ENCODE measurements at regions not wholly inside any gene's neighbourhood (a gene's known extent, or its start where the extent isn't known, plus 50 kb on each side); places are given as distances from the start of the nearest gene placed in this dataset. TPM values are rescaled to one million over a fixed set of nuclear protein-coding genes. Genes with fewer than 3 reads are reported as not detected.
"Not testable (repeated sequence)": the region's sequence is repeated elsewhere in the genome, so short reads cannot be mapped to it uniquely, and the experiment has no call there.

DNA sequence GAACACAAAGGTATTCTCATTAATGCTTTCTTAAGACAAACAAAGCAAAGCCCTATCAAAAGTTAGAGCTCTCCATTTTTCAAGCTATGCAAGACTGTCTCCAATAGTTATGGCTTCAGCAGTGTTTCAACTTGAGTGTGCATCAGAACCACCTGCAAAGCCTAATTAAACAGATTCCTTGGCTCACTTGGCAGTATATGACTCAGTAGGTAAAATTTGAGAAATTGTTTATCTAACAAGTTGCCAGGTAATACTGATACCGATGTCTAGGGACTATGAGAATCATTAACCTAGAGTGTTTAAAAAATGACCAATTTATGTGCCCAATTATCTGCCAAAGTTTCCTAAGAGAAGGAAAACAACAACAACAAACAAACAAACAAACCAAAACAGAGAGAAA is 60.3 kb upstream of the PARP8 start:
- ChIA-PET POLR2A (no interaction called here), CTCF (ENCODE audit: unreplicated experiment) (no interaction called here)
- Histone ChIP-seq H3K9me2 (ENCODE audit: insufficient read depth, low read length) (no peaks in the 10 kb centered on the region), H4K20me1 (ENCODE audit: insufficient read depth, low read length) (no peaks in the 10 kb centered on the region), H3K36me3 (ENCODE audit: insufficient read depth, low read length) (no peaks in the 10 kb centered on the region), H3K4me3 (ENCODE audit: low read depth, low read length, poor library complexity, severe bottlenecking) (no peak overlapping the region), H3K4me2 (ENCODE audit: low read length) (no peak overlapping the region), H3K9me3 (ENCODE audit: low read length) (no peaks in the 10 kb centered on the region), H3K4me1 (ENCODE audit: insufficient read depth, low read length, poor library complexity, severe bottlenecking) (peaks cover 5% of the 10 kb centered on the region), H3K27ac (ENCODE audit: low read depth, low read length, poor library complexity, severe bottlenecking) (no peak overlapping the region), H3K79me2 (ENCODE audit: insufficient read depth, low read depth, low read length) (no peaks in the 10 kb centered on the region), H2AFZ (ENCODE audit: low read length) (no peak overlapping the region)
- BruUV-seq (replicated peaks), result no TSS peak
- TF ChIP-seq, protein P1, sequence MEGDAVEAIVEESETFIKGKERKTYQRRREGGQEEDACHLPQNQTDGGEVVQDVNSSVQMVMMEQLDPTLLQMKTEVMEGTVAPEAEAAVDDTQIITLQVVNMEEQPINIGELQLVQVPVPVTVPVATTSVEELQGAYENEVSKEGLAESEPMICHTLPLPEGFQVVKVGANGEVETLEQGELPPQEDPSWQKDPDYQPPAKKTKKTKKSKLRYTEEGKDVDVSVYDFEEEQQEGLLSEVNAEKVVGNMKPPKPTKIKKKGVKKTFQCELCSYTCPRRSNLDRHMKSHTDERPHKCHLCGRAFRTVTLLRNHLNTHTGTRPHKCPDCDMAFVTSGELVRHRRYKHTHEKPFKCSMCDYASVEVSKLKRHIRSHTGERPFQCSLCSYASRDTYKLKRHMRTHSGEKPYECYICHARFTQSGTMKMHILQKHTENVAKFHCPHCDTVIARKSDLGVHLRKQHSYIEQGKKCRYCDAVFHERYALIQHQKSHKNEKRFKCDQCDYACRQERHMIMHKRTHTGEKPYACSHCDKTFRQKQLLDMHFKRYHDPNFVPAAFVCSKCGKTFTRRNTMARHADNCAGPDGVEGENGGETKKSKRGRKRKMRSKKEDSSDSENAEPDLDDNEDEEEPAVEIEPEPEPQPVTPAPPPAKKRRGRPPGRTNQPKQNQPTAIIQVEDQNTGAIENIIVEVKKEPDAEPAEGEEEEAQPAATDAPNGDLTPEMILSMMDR (conservative IDR thresholded peaks at IDR 0.05; ENCODE audit: low read length), result no peak
- no peak for TF ChIP-seq EZH2phosphoT487 (IDR thresholded peaks at IDR 0.05; ENCODE audit: borderline replicate concordance, low read depth, low read length)
- no peak for DNase-seq (ENCODE audit: low spot score)
- intact Hi-C loops (cut with micrococcal nuclease; ENCODE audit: unreplicated experiment), result no loop called here

DNA sequence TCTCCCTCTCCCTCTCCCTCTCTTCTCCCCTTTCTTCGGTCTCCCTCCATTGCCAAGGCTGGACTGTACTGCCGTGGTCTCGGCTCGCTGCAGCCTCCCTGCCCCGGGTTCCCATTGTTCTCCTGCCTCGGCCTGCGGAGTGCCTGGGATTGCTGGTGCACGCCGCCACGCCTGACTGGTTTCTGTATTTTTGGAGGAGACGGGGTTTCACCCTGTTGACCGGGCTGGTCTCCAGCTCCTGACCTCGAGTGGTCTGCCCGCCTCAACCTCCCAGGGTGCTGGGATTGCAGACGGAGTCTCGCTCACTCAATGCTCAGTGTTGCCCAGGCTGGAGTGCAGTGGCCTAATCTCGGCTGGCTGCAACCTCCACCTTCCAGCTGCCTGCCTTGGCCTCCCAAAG is 59.0 kb upstream of the PARP8 start:
- H3K4me1 ChIP-seq (ENCODE audit: insufficient read depth, low read length, poor library complexity, severe bottlenecking); H3K36me3 ChIP-seq (ENCODE audit: insufficient read depth, low read length); H3K79me2 ChIP-seq (ENCODE audit: insufficient read depth, low read depth, low read length); H3K9me2 ChIP-seq (ENCODE audit: insufficient read depth, low read length); CTCF ChIA-PET (ENCODE audit: unreplicated experiment); POLR2A ChIA-PET; H3K9me3 ChIP-seq (ENCODE audit: low read length); H2AFZ ChIP-seq (ENCODE audit: low read length); DNase-seq (ENCODE audit: low spot score); H4K20me1 ChIP-seq (ENCODE audit: insufficient read depth, low read length); H3K27ac ChIP-seq (ENCODE audit: low read depth, low read length, poor library complexity, severe bottlenecking); H3K4me2 ChIP-seq (ENCODE audit: low read length); intact Hi-C loops (cut with micrococcal nuclease; ENCODE audit: unreplicated experiment); BruUV-seq (replicated peaks); H3K4me3 ChIP-seq (ENCODE audit: low read depth, low read length, poor library complexity, severe bottlenecking): not testable (repeated sequence)

GRCh38 chr5:50607953-50608705 is 58.3 kb upstream of the PARP8 start:
- H4K20me1 ChIP-seq (ENCODE audit: insufficient read depth, low read length); H3K4me2 ChIP-seq (ENCODE audit: low read length); H3K36me3 ChIP-seq (ENCODE audit: insufficient read depth, low read length); H3K4me3 ChIP-seq (ENCODE audit: low read depth, low read length, poor library complexity, severe bottlenecking); CTCF ChIA-PET (ENCODE audit: unreplicated experiment); H3K9me2 ChIP-seq (ENCODE audit: insufficient read depth, low read length); POLR2A ChIA-PET; intact Hi-C loops (cut with micrococcal nuclease; ENCODE audit: unreplicated experiment); BruUV-seq (replicated peaks); H2AFZ ChIP-seq (ENCODE audit: low read length); DNase-seq (ENCODE audit: low spot score); H3K9me3 ChIP-seq (ENCODE audit: low read length); H3K79me2 ChIP-seq (ENCODE audit: insufficient read depth, low read depth, low read length); H3K27ac ChIP-seq (ENCODE audit: low read depth, low read length, poor library complexity, severe bottlenecking): not testable (repeated sequence)
- H3K4me1 ChIP-seq (ENCODE audit: insufficient read depth, low read length, poor library complexity, severe bottlenecking), result peaks cover 11% of the 10 kb centered on the region

DNA sequence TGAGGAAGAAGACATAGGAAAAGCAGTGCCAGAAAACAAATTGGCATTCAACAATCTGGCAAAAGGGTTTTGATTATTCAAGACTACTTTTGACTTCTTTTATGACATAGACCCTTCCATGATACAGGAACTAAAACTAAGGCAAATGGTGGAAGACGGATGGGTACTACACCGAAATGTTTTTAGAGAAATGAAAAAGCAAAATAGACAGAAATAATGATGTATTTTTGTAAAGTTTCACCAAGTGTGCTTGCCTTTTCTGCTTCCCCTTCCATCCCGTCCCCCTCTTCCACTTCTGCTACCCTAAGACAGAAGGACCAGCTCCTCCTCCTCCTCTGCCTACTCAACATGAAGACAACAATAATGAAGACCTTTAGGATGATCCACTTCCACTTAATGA is 53.4 kb upstream of the PARP8 start:
- Histone ChIP-seq H3K4me2 (ENCODE audit: low read length) (peak overlapping the region; percentile 46), H3K4me1 (ENCODE audit: insufficient read depth, low read length, poor library complexity, severe bottlenecking) (peaks cover 19% of the 10 kb centered on the region), H3K27ac (ENCODE audit: low read depth, low read length, poor library complexity, severe bottlenecking) (peak overlapping the region; percentile 67), H2AFZ (ENCODE audit: low read length) (peak overlapping the region; percentile 92)
- peak; percentile 30 for DNase-seq (ENCODE audit: low spot score)
- POLR2A ChIA-PET; H3K9me2 ChIP-seq (ENCODE audit: insufficient read depth, low read length); H3K9me3 ChIP-seq (ENCODE audit: low read length); H3K79me2 ChIP-seq (ENCODE audit: insufficient read depth, low read depth, low read length); H3K36me3 ChIP-seq (ENCODE audit: insufficient read depth, low read length); CTCF ChIA-PET (ENCODE audit: unreplicated experiment); H4K20me1 ChIP-seq (ENCODE audit: insufficient read depth, low read length); BruUV-seq (replicated peaks); H3K4me3 ChIP-seq (ENCODE audit: low read depth, low read length, poor library complexity, severe bottlenecking): not testable (repeated sequence)
- intact Hi-C loops (cut with micrococcal nuclease; ENCODE audit: unreplicated experiment), result loop anchor here (10.0 kb wide), 1 partner anchor 48 kb away; no protein-coding TSS in a partner anchor

Small RNA genes in the stretch of these regions (small RNA-seq; reads per million reads assigned to genes)
- gene AC112187.2, result not detected
